Left ventricle myocardium inferior (tissue), 1 donor: ENCODE measurements at regions not wholly inside any gene's neighbourhood (a gene's known extent, or its start where the extent isn't known, plus 50 kb on each side); places are given as distances from the start of the nearest gene placed in this dataset.

Experiments used
- DNase-seq: peaks from one replicate; pipeline ENCODE4 v3.0.0-alpha.2; 2020
- H3K27ac ChIP-seq: fragments of 200-600 bp; replicated peaks from 2 replicates; pipeline ENCODE4 v1.8.0; 2021
- H3K27me3 ChIP-seq: fragments of 200-600 bp; 2 replicates; pipeline ENCODE4 v1.8.0; 2021; ENCODE audit warnings: low read depth
- H3K36me3 ChIP-seq: fragments of 200-600 bp; 2 replicates; pipeline ENCODE4 v1.8.0; 2021
- H3K4me1 ChIP-seq: fragments of 200-600 bp; 2 replicates; pipeline ENCODE4 v1.8.0; 2021
- H3K4me3 ChIP-seq: fragments of 200-600 bp; 2 replicates; pipeline ENCODE4 v1.8.0; 2021; ENCODE audit warnings: mild to moderate bottlenecking, moderate library complexity
- H3K9me3 ChIP-seq: fragments of 200-600 bp; replicated peaks from 2 replicates; pipeline ENCODE4 v1.8.0; 2021
- CTCF ChIP-seq: fragments of 200-600 bp; IDR thresholded peaks from 2 replicates; pipeline ENCODE4 v1.8.0; 2021; ENCODE audit warnings: antibody characterized with exemption, mild to moderate bottlenecking, borderline replicate concordance
- intact Hi-C: fragments of 100-400 bp; cut with micrococcal nuclease; formaldehyde crosslinking; loops from one replicate; pipeline ENCODE4 v1.11.0; 2022
- donor health status: DM: no; HTN: yes; CAD: no; lungs with severe emphysema.

- DNase-seq: no peak
- Histone ChIP-seq H3K4me1 (no peaks in the 10 kb centered on the region), H3K4me3 (no peak overlapping the region), H3K36me3 (no peaks in the 10 kb centered on the region), H3K27ac (no peak overlapping the region), H3K27me3 (no peaks in the 10 kb centered on the region), H3K9me3 (no peaks in the 10 kb centered on the region)
- TF ChIP-seq CTCF: no peak
- intact Hi-C loops: no loop called here
Observed at GRCh38 chr14:22018890-22019289, 345.3 kb upstream of the OR4E1 start.

GRCh38 chr14:22012452-22012851 is 338.8 kb upstream of the OR4E1 start:
- no peak for TF ChIP-seq CTCF
- Histone ChIP-seq H3K4me1 (no peaks in the 10 kb centered on the region), H3K27me3 (no peaks in the 10 kb centered on the region), H3K4me3 (no peak overlapping the region), H3K9me3 (no peaks in the 10 kb centered on the region), H3K27ac (no peak overlapping the region), H3K36me3 (no peaks in the 10 kb centered on the region)
- intact Hi-C loops: no loop called here
- DNase-seq: no peak

GRCh38 chr14:22011253-22011642 is 337.6 kb upstream of the OR4E1 start:
- H3K27me3 ChIP-seq: no peaks in the 10 kb centered on the region
- no peaks in the 10 kb centered on the region for H3K9me3 ChIP-seq
- TF ChIP-seq CTCF: no peak
- no peaks in the 10 kb centered on the region for H3K4me1 ChIP-seq
- intact Hi-C loops: no loop called here
- H3K4me3 ChIP-seq: no peak overlapping the region
- no peak for DNase-seq
- H3K27ac ChIP-seq: peak overlapping the region; percentile 59
- no peaks in the 10 kb centered on the region for H3K36me3 ChIP-seq

- Histone ChIP-seq H3K4me3 (no peak overlapping the region), H3K27me3 (no peaks in the 10 kb centered on the region), H3K36me3 (no peaks in the 10 kb centered on the region), H3K4me1 (no peaks in the 10 kb centered on the region), H3K9me3 (no peaks in the 10 kb centered on the region), H3K27ac (peak overlapping the region; percentile 59)
- no peak for DNase-seq
- intact Hi-C loops: no loop called here
- TF ChIP-seq CTCF: no peak
Observed at GRCh38 chr14:22010545-22011252, 337.1 kb upstream of the OR4E1 start.

- Histone ChIP-seq H3K27ac (no peak overlapping the region), H3K4me3 (no peak overlapping the region), H3K4me1 (no peaks in the 10 kb centered on the region), H3K9me3 (no peaks in the 10 kb centered on the region), H3K36me3 (no peaks in the 10 kb centered on the region), H3K27me3 (no peaks in the 10 kb centered on the region)
- no peak for TF ChIP-seq CTCF
- DNase-seq: no peak
- intact Hi-C loops: no loop called here
Observed at GRCh38 chr14:22008766-22009165, 335.1 kb upstream of the OR4E1 start.
